Caco-2 (cell line): ENCODE measurements at regions not wholly inside any gene's neighbourhood (a gene's known extent, or its start where the extent isn't known, plus 50 kb on each side); places are given as distances from the start of the nearest gene placed in this dataset.

Source experiments
- BruUV-seq: library from RNA; stranded (reverse); fragments of 400-500 nt; replicated peaks from 2 replicates; lab custom pipeline; 2021; lab: Mats Ljungman, UMichigan
- CTCF ChIA-PET: fragments of 300-600 bp; sonication (Branson Sonifier 250); formaldehyde crosslinking; loops from one replicate; lab custom pipeline; 2022; ENCODE audit warnings: antibody characterized with exemption; lab: Charles Lee
- POLR2A ChIA-PET: fragments of 300-600 bp; sonication (Branson Sonifier 250); formaldehyde crosslinking; loops from one replicate; lab custom pipeline; 2022; ENCODE audit warnings: antibody characterized with exemption; lab: Charles Lee
- DNase-seq, 2 experiments: peaks; one replicate each; pipeline versions ENCODE4 v3.0.0 to v3.0.0-alpha.2; 2020 to 2022
- H3K27me3 ChIP-seq: replicated peaks from 2 replicates; pipeline ENCODE4 v1.6.0; 2011; ENCODE audit warnings: low read length; ENCODE audit not compliant: control insufficient read depth, insufficient read depth
- H3K36me3 ChIP-seq: 2 replicates; pipeline ENCODE4 v1.5.1; 2011; ENCODE audit warnings: low read length; ENCODE audit not compliant: control insufficient read depth, insufficient read depth
- H3K4me1 ChIP-seq: fragments of 250-450 bp; sonication (Bioruptor Pico); 2 replicates; pipeline ENCODE4 v1.5.1; 2020; ENCODE audit warnings: mild to moderate bottlenecking
- H3K4me3 ChIP-seq: 2 replicates; pipeline ENCODE4 v1.5.1; 2011; ENCODE audit warnings: low read depth, mild to moderate bottlenecking, control low read depth, low read length
- H3K9me3 ChIP-seq: fragments of 250-450 bp; sonication (Bioruptor Pico); 2 replicates; pipeline ENCODE4 v1.5.1; 2020; ENCODE audit warnings: mild to moderate bottlenecking, moderate library complexity
- H3K27ac Mint-ChIP-seq: one replicate; pipeline ENCODE4 v1.8.0; 2022; ENCODE audit warnings: mixed read lengths; ENCODE audit not compliant: unreplicated experiment
- H3K27me3 Mint-ChIP-seq: one replicate; pipeline ENCODE4 v1.8.0; 2022; ENCODE audit warnings: mixed read lengths; ENCODE audit not compliant: insufficient read depth, unreplicated experiment
- H3K36me3 Mint-ChIP-seq: one replicate; pipeline ENCODE4 v1.8.0; 2022; ENCODE audit warnings: mild to moderate bottlenecking, mixed read lengths; ENCODE audit not compliant: insufficient read depth, unreplicated experiment
- H3K4me1 Mint-ChIP-seq: one replicate; pipeline ENCODE4 v1.8.0; 2022; ENCODE audit warnings: low read depth, mixed read lengths; ENCODE audit not compliant: unreplicated experiment
- H3K4me3 Mint-ChIP-seq: one replicate; pipeline ENCODE4 v1.8.0; 2022; ENCODE audit warnings: mild to moderate bottlenecking, moderate library complexity, mixed read lengths; ENCODE audit not compliant: unreplicated experiment
- H3K9me3 Mint-ChIP-seq: one replicate; pipeline ENCODE4 v1.8.0; 2022; ENCODE audit warnings: mixed read lengths; ENCODE audit not compliant: unreplicated experiment
- intact Hi-C: fragments of 100-400 bp; cut with micrococcal nuclease; formaldehyde crosslinking; loops from one replicate; pipeline ENCODE4 v1.10.0; 2022; ENCODE audit not compliant: unreplicated experiment
- TF ChIP-seq, protein P1 (sequence below), 2 experiments: fragments of 200-600 bp in 1 of 2; IDR thresholded peaks; 1 replicate in 1 of 2; 2 replicates in 1 of 2; pipeline versions ENCODE4 v1.5.1 to v1.8.0; 2011 to 2022; ENCODE audit warnings: antibody characterized with exemption in 1 of 2, control low read depth in 1 of 2, inconsistent platforms in 1 of 2, low read depth in 1 of 2, low read length in 1 of 2, mild to moderate bottlenecking in 1 of 2, moderate library complexity in 1 of 2; ENCODE audit not compliant: insufficient read depth in 1 of 2, severe bottlenecking in 1 of 2, unreplicated experiment in 1 of 2

DNA sequence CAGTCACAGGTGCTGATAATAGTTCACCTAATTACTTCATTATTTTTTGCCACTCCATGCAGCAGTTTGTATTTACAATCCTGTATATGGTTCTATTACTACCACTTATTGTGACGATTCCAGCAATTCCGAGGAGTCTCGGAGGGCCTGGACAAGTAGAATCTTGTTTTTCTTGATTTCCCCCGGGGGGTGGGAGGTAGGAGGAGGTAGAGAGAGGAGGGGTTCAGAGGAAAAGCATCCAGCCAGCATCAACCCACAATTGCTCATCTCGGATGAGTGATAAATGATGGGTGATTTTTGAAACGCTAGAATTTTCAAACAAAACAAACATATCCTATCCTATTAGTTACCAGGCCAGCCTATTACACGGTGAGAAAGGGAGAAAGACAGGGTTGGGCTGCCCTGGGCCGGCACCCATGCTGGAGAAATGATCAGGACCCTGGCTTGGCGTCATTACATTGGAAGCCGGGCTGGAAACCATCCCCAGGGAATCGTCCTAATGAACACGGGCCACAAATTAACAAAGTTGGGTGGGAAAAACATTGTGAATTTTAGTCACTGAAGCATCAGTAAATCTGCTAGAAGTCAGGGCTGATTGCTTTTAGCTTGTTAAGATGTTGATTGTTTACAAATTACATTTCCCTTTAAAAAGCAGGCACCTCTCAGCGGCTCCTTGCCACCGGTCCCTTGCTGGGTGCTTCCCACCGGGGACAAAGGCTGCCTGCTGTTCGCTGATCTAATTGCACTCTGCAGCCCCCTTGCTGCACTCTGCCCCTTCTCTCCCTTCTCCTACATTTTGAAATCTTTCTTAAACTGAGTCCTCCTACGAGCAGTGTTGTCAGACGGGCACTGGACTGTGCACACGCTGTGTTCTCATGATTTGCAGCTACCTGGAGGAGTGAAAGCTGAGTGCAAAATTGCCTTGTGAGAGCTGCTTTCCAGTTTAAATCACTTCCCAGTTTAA lies 95.5 kb downstream of the FAM204A start:
- no TSS peak for BruUV-seq
- Histone ChIP-seq H3K27me3 (peaks cover under 1% of the 10 kb centered on the region; the same call in 1 of the 2 replicates), H3K36me3 (no peaks in the 10 kb centered on the region), H3K4me3 (no peak overlapping the region), H3K9me3 (no peaks in the 10 kb centered on the region), H3K4me1 (no peaks in the 10 kb centered on the region)
- intact Hi-C loops: loop anchor here (2.0 kb wide), 1 partner anchor 748 kb away; no protein-coding TSS in a partner anchor
- TF ChIP-seq, protein P1, sequence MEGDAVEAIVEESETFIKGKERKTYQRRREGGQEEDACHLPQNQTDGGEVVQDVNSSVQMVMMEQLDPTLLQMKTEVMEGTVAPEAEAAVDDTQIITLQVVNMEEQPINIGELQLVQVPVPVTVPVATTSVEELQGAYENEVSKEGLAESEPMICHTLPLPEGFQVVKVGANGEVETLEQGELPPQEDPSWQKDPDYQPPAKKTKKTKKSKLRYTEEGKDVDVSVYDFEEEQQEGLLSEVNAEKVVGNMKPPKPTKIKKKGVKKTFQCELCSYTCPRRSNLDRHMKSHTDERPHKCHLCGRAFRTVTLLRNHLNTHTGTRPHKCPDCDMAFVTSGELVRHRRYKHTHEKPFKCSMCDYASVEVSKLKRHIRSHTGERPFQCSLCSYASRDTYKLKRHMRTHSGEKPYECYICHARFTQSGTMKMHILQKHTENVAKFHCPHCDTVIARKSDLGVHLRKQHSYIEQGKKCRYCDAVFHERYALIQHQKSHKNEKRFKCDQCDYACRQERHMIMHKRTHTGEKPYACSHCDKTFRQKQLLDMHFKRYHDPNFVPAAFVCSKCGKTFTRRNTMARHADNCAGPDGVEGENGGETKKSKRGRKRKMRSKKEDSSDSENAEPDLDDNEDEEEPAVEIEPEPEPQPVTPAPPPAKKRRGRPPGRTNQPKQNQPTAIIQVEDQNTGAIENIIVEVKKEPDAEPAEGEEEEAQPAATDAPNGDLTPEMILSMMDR (IDR thresholded peaks at IDR 0.05; ENCODE audit: insufficient read depth in 1 of 2, low read depth in 1 of 2, low read length in 1 of 2, severe bottlenecking in 1 of 2, unreplicated experiment in 1 of 2): no peak
- Mint-ChIP-seq H3K9me3 (no peaks in the 10 kb centered on the region), H3K36me3 (no peaks in the 10 kb centered on the region), H3K27me3 (peaks cover 12% of the 10 kb centered on the region), H3K4me1 (no peaks in the 10 kb centered on the region), H3K4me3 (no peak overlapping the region), H3K27ac (no peak overlapping the region)
- CTCF ChIA-PET: no interaction called here
- DNase-seq: no peak
- POLR2A ChIA-PET: no interaction called here

DNA sequence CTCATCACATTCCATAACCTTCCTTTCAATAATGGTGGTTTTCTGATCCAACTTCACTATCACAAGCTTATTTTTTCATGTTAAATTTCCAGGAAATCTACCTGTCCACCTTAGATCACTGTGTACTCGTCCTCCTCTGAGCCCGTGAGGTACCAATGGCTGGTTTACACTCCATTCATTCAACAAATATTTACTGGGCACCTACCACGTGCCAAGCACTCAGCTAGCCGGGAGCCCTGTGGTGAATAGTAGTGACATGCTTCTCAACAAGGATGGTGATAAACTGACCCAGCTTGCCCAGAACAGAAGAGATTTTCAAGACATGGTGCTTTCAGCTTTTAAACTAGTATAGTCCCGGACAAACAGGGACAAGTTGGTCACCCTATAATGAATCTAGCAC lies 98.2 kb downstream of the FAM204A start:
- TF ChIP-seq, protein P1 (IDR thresholded peaks at IDR 0.05; ENCODE audit: insufficient read depth in 1 of 2, low read depth in 1 of 2, low read length in 1 of 2, severe bottlenecking in 1 of 2, unreplicated experiment in 1 of 2): no peak
- BruUV-seq: no TSS peak

More for the DNA sequence above, 98.2 kb downstream of the FAM204A start:
- ChIA-PET CTCF (interaction anchor here (1.3 kb wide), 2 partner anchors 16 to 137 kb away, joined by 4 read pairs; no protein-coding TSS in a partner anchor), POLR2A (no interaction called here)
- H3K4me1 Mint-ChIP-seq: no peaks in the 10 kb centered on the region
- Histone ChIP-seq H3K4me1 (no peaks in the 10 kb centered on the region), H3K27me3 (peaks cover 2% of the 10 kb centered on the region; the same call in 1 of the 2 replicates), H3K4me3 (no peak overlapping the region), H3K36me3 (no peaks in the 10 kb centered on the region), H3K9me3 (no peaks in the 10 kb centered on the region)
- no peak overlapping the region for H3K4me3 Mint-ChIP-seq
- peaks cover 5% of the 10 kb centered on the region for H3K27me3 Mint-ChIP-seq
- H3K36me3 Mint-ChIP-seq: no peaks in the 10 kb centered on the region
- H3K27ac Mint-ChIP-seq: no peak overlapping the region
- DNase-seq: no peak
- intact Hi-C loops: loop anchor here (5.0 kb wide), 3 partner anchors 197 to 1027 kb away; partner anchors contain the start of gene RAB11FIP2
- no peaks in the 10 kb centered on the region for H3K9me3 Mint-ChIP-seq
